ENCODE measurements at regions not wholly inside any gene's neighbourhood (a gene's known extent, or its start where the extent isn't known, plus 50 kb on each side); places are given as distances from the start of the nearest gene placed in this dataset.

DNA sequence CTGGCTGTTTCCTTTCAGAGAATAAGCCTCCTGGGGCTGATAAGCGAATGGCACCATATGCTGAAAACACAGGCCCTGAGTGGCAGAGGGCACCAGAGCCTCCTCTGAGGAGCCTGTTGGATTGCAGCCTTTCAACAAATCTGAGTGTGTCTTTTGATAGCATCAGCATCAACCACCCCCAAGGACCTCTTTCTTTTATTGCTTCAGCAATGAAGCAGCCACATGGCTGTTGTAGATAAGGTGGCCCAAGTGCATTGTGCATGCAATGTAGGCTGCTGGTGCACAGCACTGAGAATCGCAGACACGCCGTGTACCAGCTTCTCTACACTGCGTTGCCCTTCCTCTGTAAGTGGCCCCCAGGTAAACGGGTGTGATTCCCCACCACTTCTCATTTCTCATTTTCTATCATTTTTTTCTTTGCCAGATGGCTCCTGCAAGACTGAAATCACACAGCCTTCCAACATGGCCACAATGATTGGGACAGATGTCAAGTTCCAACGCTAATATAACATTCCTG, 191.7 kb downstream of the DAD1 start:
- Mint-ChIP-seq H3K4me1 (peaks cover 6% of the 10 kb centered on the region), H3K4me3 (no peak overlapping the region), H3K27ac (no peak overlapping the region), H3K36me3 (no peaks in the 10 kb centered on the region), H3K9me3 (no peaks in the 10 kb centered on the region), H3K27me3 (ENCODE audit: low read depth in 3 of 3) (peaks cover 0 to 5% (median 0%) of the 10 kb centered on the region in 3 donors)
- Histone ChIP-seq H3K4me3 (replicated peaks in 1 of 3; ENCODE audit: low read depth in 2 of 3, low read length in 3 of 3) (no peak overlapping the region), H3K27me3 (ENCODE audit: control insufficient read depth in 2 of 2, insufficient read depth in 2 of 2, low read length in 2 of 2) (no peaks in the 10 kb centered on the region), H4K20me1 (ENCODE audit: insufficient read depth, low read length) (no peaks in the 10 kb centered on the region), H3K27ac (ENCODE audit: low read depth in 1 of 2, low read length in 2 of 2) (no peak overlapping the region), H3K36me3 (replicated peaks in 1 of 2; ENCODE audit: control insufficient read depth in 1 of 2, insufficient read depth in 2 of 2, low read length in 2 of 2) (no peaks in the 10 kb centered on the region), H3K9ac (ENCODE audit: insufficient read depth, low read length, poor library complexity, severe bottlenecking) (no peak overlapping the region), H3K4me2 (replicated peaks; ENCODE audit: extremely low read depth, low read length, poor library complexity, severe bottlenecking) (no peak overlapping the region), H3K4me1 (ENCODE audit: control insufficient read depth in 1 of 2, insufficient read depth in 2 of 2, low read length in 2 of 2) (peaks cover 6 to 7% of the 10 kb centered on the region in 2 donors), H3K79me2 (ENCODE audit: insufficient read depth, low read length) (no peaks in the 10 kb centered on the region), H3K9me3 (replicated peaks in 1 of 2; ENCODE audit: control insufficient read depth in 1 of 2, insufficient read depth in 1 of 2, low read length in 2 of 2) (no peaks in the 10 kb centered on the region), H2AFZ (ENCODE audit: insufficient read depth, low read depth, low read length, poor library complexity, severe bottlenecking) (no peak overlapping the region)
- TF ChIP-seq, protein P1, sequence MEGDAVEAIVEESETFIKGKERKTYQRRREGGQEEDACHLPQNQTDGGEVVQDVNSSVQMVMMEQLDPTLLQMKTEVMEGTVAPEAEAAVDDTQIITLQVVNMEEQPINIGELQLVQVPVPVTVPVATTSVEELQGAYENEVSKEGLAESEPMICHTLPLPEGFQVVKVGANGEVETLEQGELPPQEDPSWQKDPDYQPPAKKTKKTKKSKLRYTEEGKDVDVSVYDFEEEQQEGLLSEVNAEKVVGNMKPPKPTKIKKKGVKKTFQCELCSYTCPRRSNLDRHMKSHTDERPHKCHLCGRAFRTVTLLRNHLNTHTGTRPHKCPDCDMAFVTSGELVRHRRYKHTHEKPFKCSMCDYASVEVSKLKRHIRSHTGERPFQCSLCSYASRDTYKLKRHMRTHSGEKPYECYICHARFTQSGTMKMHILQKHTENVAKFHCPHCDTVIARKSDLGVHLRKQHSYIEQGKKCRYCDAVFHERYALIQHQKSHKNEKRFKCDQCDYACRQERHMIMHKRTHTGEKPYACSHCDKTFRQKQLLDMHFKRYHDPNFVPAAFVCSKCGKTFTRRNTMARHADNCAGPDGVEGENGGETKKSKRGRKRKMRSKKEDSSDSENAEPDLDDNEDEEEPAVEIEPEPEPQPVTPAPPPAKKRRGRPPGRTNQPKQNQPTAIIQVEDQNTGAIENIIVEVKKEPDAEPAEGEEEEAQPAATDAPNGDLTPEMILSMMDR (IDR thresholded peaks at IDR 0.05): no peak
- intact Hi-C loops (cut with micrococcal nuclease): no loop called here
- no peak for DNase-seq
- 78% methylated on average over 6 of the region's 7 CpGs for WGBS (ENCODE audit: insufficient coverage)

DNA sequence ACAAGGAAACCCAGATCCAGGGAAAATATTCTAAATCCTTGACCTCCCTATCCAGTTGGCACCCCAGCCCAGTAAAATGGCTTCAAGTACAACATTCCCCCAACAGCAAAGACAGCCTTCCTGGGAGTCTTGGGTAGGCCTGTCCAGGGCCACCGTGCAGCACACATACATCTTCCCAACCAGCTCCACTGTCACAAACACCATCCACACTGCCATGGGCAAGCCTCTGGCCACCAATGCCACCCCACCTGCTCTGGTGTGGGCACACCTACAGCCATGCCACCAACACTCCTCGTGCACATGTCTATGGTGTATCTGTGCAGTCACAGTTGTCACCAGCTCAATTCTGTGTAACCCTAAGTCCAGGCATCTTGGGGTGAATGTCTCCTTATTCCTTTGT, 193.2 kb downstream of the DAD1 start:
- peaks cover 0 to 5% (median 2%) of the 10 kb centered on the region in 3 donors for H3K27me3 Mint-ChIP-seq (ENCODE audit: low read depth in 3 of 3)
- no peaks in the 10 kb centered on the region for H3K9me3 Mint-ChIP-seq
- no peak overlapping the region for H3K27ac ChIP-seq (ENCODE audit: low read depth in 1 of 2, low read length in 2 of 2)
- H3K4me1 ChIP-seq (ENCODE audit: control insufficient read depth in 1 of 2, insufficient read depth in 2 of 2, low read length in 2 of 2): peaks cover 10 to 12% of the 10 kb centered on the region in 2 donors
- H3K79me2 ChIP-seq (ENCODE audit: insufficient read depth, low read length): no peaks in the 10 kb centered on the region
- no peaks in the 10 kb centered on the region for H3K36me3 ChIP-seq (replicated peaks in 1 of 2; ENCODE audit: control insufficient read depth in 1 of 2, insufficient read depth in 2 of 2, low read length in 2 of 2)
- H3K9ac ChIP-seq (ENCODE audit: insufficient read depth, low read length, poor library complexity, severe bottlenecking): no peak overlapping the region
- H2AFZ ChIP-seq (ENCODE audit: insufficient read depth, low read depth, low read length, poor library complexity, severe bottlenecking): no peak overlapping the region
- 100% methylated on average over 1 of the region's 2 CpGs for WGBS (ENCODE audit: insufficient coverage)
- H4K20me1 ChIP-seq (ENCODE audit: insufficient read depth, low read length): no peaks in the 10 kb centered on the region
- no peak overlapping the region for H3K4me2 ChIP-seq (replicated peaks; ENCODE audit: extremely low read depth, low read length, poor library complexity, severe bottlenecking)
- DNase-seq: no peak
- peaks cover 12% of the 10 kb centered on the region for H3K4me1 Mint-ChIP-seq
- H3K27ac Mint-ChIP-seq: no peak overlapping the region
- TF ChIP-seq, protein P1 (IDR thresholded peaks at IDR 0.05): no peak
- no peaks in the 10 kb centered on the region for H3K36me3 Mint-ChIP-seq
- H3K4me3 Mint-ChIP-seq: no peak overlapping the region
- H3K9me3 ChIP-seq (replicated peaks in 1 of 2; ENCODE audit: control insufficient read depth in 1 of 2, insufficient read depth in 1 of 2, low read length in 2 of 2): no peaks in the 10 kb centered on the region
- H3K4me3 ChIP-seq (replicated peaks in 1 of 3; ENCODE audit: low read depth in 2 of 3, low read length in 3 of 3): no peak overlapping the region
- intact Hi-C loops (cut with micrococcal nuclease): loop anchor here in 1 of 2 donors (2.0 kb wide), 1 partner anchor 77 kb away; no protein-coding TSS in a partner anchor
- H3K27me3 ChIP-seq (ENCODE audit: control insufficient read depth in 2 of 2, insufficient read depth in 2 of 2, low read length in 2 of 2): no peaks in the 10 kb centered on the region

Data from CD14-positive monocyte (primary cell).